GM12891 (cell line): ENCODE measurements at regions not wholly inside any gene's neighbourhood (a gene's known extent, or its start where the extent isn't known, plus 50 kb on each side); places are given as distances from the start of the nearest gene placed in this dataset.
A peak's percentile ranks its signal among the peaks of the same experiment; 100 is the strongest.

ENCODE experiments used
- PAX5 ChIP-seq: IDR thresholded peaks from 2 replicates; pipeline ENCODE4 v1.6.1; 2011; ENCODE audit warnings: low read length, moderate library complexity, mild to moderate bottlenecking; ENCODE audit not compliant: insufficient read depth, severe bottlenecking
- POLR2A ChIP-seq: IDR thresholded peaks from 2 replicates; pipeline ENCODE4 v1.6.1; 2011; ENCODE audit warnings: low read depth, low read length, control low read depth
- POLR2AphosphoS5 ChIP-seq: IDR thresholded peaks from 2 replicates; pipeline ENCODE4 v1.6.1; 2011; ENCODE audit warnings: low read depth, low read length, control low read depth
- POU2F2 ChIP-seq: IDR thresholded peaks from 2 replicates; pipeline ENCODE4 v1.6.1; 2011; ENCODE audit warnings: low read depth, mild to moderate bottlenecking, control low read depth, low read length, moderate library complexity
- SPI1 ChIP-seq: IDR thresholded peaks from 2 replicates; pipeline ENCODE4 v1.6.1; 2011; ENCODE audit warnings: low read depth, low read length, control low read depth
- TAF1 ChIP-seq: IDR thresholded peaks from 2 replicates; pipeline ENCODE4 v1.6.1; 2011; ENCODE audit warnings: low read depth, low read length, control low read depth

DNA sequence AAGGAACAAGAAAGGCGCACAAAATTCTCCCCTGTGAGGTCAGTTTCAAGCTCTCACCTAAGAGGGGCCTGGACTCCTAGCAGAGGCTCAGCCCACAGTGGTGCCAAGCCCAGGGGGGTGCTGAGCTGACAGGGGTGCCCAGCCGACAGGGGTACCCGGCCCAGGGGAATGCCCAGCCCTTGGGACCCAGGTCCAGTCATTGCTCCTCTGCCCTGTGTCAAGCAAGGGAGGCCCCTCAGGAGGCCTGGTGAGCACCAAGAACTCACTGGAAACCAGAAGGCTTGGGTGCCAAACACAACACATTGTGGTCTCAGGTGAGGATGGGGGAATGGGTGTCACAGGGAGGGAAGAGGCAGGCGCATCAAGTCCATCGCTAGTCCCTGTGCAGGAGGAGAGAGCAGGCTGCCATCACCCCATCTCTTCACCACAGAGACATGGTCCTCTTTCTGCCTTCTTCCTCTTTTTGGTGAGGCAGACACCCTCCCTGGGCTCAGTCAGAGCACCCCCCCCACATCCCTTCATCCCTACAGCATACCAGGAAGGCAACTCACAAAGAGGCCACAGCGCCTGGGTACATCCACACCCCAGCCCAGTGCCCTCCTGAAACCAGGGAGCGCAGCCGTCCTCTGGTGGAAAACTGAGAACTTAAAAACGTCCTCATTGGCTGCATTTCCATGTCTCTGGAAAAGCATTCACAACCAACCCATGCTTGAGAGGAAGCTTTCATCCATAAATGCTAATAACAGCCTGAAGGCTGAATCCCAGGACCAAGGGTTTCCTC lies 111.3 kb downstream of the BANF2 start:
- TF ChIP-seq POLR2AphosphoS5 (no peak), POLR2A (no peak), PAX5 (no peak), TAF1 (no peak), POU2F2 (no peak), SPI1 (peak; percentile 45; the same call in 1 of the 2 replicates)
